Breast epithelium (tissue), 3 donors: ENCODE measurements at regions not wholly inside any gene's neighbourhood (a gene's known extent, or its start where the extent isn't known, plus 50 kb on each side); places are given as distances from the start of the nearest gene placed in this dataset.

ENCODE experiments used
- POLR2A ChIP-seq: fragments of 450-650 bp; IDR thresholded peaks from one replicate; pipeline ENCODE4 v1.6.1; 2016; ENCODE audit warnings: antibody characterized with exemption, mild to moderate bottlenecking, moderate library complexity
- POLR2AphosphoS5 ChIP-seq, 3 donors: sonication (generic); formaldehyde crosslinking; IDR thresholded peaks; one replicate each; pipeline ENCODE4 v1.6.1; 2017; ENCODE audit warnings: antibody characterized with exemption in 3 of 3
- TF ChIP-seq, protein P1 (sequence below), 3 donors: fragments of 450-650 bp; IDR thresholded peaks; one replicate each; pipeline ENCODE4 v1.5.1; 2016 to 2017; ENCODE audit warnings: antibody characterized with exemption in 3 of 3, mild to moderate bottlenecking in 3 of 3, moderate library complexity in 3 of 3

- TF ChIP-seq, protein P1, sequence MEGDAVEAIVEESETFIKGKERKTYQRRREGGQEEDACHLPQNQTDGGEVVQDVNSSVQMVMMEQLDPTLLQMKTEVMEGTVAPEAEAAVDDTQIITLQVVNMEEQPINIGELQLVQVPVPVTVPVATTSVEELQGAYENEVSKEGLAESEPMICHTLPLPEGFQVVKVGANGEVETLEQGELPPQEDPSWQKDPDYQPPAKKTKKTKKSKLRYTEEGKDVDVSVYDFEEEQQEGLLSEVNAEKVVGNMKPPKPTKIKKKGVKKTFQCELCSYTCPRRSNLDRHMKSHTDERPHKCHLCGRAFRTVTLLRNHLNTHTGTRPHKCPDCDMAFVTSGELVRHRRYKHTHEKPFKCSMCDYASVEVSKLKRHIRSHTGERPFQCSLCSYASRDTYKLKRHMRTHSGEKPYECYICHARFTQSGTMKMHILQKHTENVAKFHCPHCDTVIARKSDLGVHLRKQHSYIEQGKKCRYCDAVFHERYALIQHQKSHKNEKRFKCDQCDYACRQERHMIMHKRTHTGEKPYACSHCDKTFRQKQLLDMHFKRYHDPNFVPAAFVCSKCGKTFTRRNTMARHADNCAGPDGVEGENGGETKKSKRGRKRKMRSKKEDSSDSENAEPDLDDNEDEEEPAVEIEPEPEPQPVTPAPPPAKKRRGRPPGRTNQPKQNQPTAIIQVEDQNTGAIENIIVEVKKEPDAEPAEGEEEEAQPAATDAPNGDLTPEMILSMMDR (IDR thresholded peaks at IDR 0.05): no peak
- TF ChIP-seq POLR2AphosphoS5 (IDR thresholded peaks at IDR 0.05): no peak
- no peak for TF ChIP-seq POLR2A
These were observed 164.6 kb downstream of the IGLL1 start for GRCh38 chr22:23415490-23415851.
